ENCODE measurements at regions not wholly inside any gene's neighbourhood (a gene's known extent, or its start where the extent isn't known, plus 50 kb on each side); places are given as distances from the start of the nearest gene placed in this dataset.

- TF ChIP-seq TSHZ2 (CRISPR knock-in tag; IDR thresholded peaks at IDR 0.05) (no peak), ZFP3 (CRISPR knock-in tag; IDR thresholded peaks at IDR 0.05) (no peak), ZNF565 (CRISPR knock-in tag; conservative IDR thresholded peaks at IDR 0.05; ENCODE audit: low read depth) (no peak), ARNTL (CRISPR knock-in tag; IDR thresholded peaks at IDR 0.05; ENCODE audit: borderline replicate concordance, low read depth) (no peak), RARB (CRISPR knock-in tag; IDR thresholded peaks at IDR 0.05) (no peak), ISL1 (CRISPR knock-in tag; IDR thresholded peaks at IDR 0.05) (no peak), PATZ1 (CRISPR knock-in tag; IDR thresholded peaks at IDR 0.05; ENCODE audit: borderline replicate concordance) (no peak), PPARA (CRISPR knock-in tag; IDR thresholded peaks at IDR 0.05; ENCODE audit: borderline replicate concordance) (no peak), ZNF8 (CRISPR knock-in tag; IDR thresholded peaks at IDR 0.05) (no peak), ZC3H10 (CRISPR knock-in tag; IDR thresholded peaks at IDR 0.05) (no peak), CREB5 (CRISPR knock-in tag; IDR thresholded peaks at IDR 0.05; ENCODE audit: low read depth) (no peak), TCF4 (CRISPR knock-in tag; IDR thresholded peaks at IDR 0.05; ENCODE audit: borderline replicate concordance) (no peak), TOX (CRISPR knock-in tag; IDR thresholded peaks at IDR 0.05; ENCODE audit: borderline replicate concordance) (no peak)
Observed at GRCh38 chr12:19034937-19035336, 94.6 kb upstream of the PLEKHA5 start.
